IMR-90 (cell line): ENCODE measurements at regions not wholly inside any gene's neighbourhood (a gene's known extent, or its start where the extent isn't known, plus 50 kb on each side); places are given as distances from the start of the nearest gene placed in this dataset.

Experiments
- ATAC-seq: fragments of 200-7000 bp; cut with Tn5 transposase; 2 replicates; pipeline ENCODE4 v1.9.1; 2020; ENCODE audit warnings: low read depth, mild to moderate bottlenecking, moderate library complexity
- BruUV-seq: library from RNA; stranded (reverse); fragments of 400-500 nt; replicated peaks from 2 replicates; lab custom pipeline; 2021; lab: Mats Ljungman, UMichigan
- CTCF ChIA-PET: fragments of 300-600 bp; formaldehyde crosslinking; extraction: SDS; loops from one replicate; lab custom pipeline; 2021; ENCODE audit warnings: antibody characterized with exemption; lab: Yijun Ruan, JAX
- POLR2A ChIA-PET: fragments of 300-600 bp; sonication (Branson Sonifier 250); formaldehyde crosslinking; loops from one replicate; lab custom pipeline; 2022; ENCODE audit warnings: antibody characterized with exemption; ENCODE audit not compliant: unreplicated experiment; lab: Charles Lee
- DNase-seq: peaks from one replicate; pipeline ENCODE4 v3.0.0; 2013
- H2AFZ ChIP-seq: replicated peaks from 2 replicates; pipeline ENCODE3; 2013; ENCODE audit warnings: low read length, mild to moderate bottlenecking; ENCODE audit not compliant: poor library complexity
- H2AK5ac ChIP-seq: 2 replicates; pipeline ENCODE4 v1.6.1; 2013; ENCODE audit warnings: low read depth, low read length, inconsistent platforms
- H2AK9ac ChIP-seq: replicated peaks from 2 replicates; pipeline ENCODE3; 2013; ENCODE audit warnings: mild to moderate bottlenecking, low read depth, low read length, moderate library complexity; ENCODE audit not compliant: poor library complexity
- H2BK120ac ChIP-seq: 2 replicates; pipeline ENCODE4 v1.6.1; 2013; ENCODE audit warnings: low read depth, low read length, inconsistent platforms
- H2BK15ac ChIP-seq: 3 replicates; pipeline ENCODE4 v1.6.1; 2013; ENCODE audit warnings: low read depth, low read length, inconsistent platforms
- H2BK20ac ChIP-seq: 2 replicates; pipeline ENCODE4 v1.6.1; 2013; ENCODE audit warnings: low read depth, mild to moderate bottlenecking, inconsistent platforms, low read length, moderate library complexity
- H2BK5ac ChIP-seq: 2 replicates; pipeline ENCODE4 v1.6.1; 2013; ENCODE audit warnings: mild to moderate bottlenecking, low read depth, low read length, inconsistent platforms; ENCODE audit not compliant: poor library complexity, severe bottlenecking
- H3K14ac ChIP-seq: replicated peaks from 2 replicates; pipeline ENCODE4 v1.6.1; 2013; ENCODE audit warnings: low read depth, low read length, inconsistent platforms
- H3K18ac ChIP-seq: 2 replicates; pipeline ENCODE4 v1.6.1; 2013; ENCODE audit warnings: low read depth, low read length, control low read depth
- H3K23ac ChIP-seq: 2 replicates; pipeline ENCODE4 v1.6.1; 2013; ENCODE audit warnings: low read depth, low read length, inconsistent platforms
- H3K27ac ChIP-seq: 2 replicates; pipeline ENCODE4 v1.5.1; 2013; ENCODE audit warnings: mild to moderate bottlenecking, control low read depth, low read length; ENCODE audit not compliant: insufficient read depth
- H3K27me3 ChIP-seq: 2 replicates; pipeline ENCODE4 v1.6.1; 2013; ENCODE audit warnings: low read length; ENCODE audit not compliant: control insufficient read depth, insufficient read depth
- H3K36me3 ChIP-seq: 2 replicates; pipeline ENCODE4 v1.6.1; 2013; ENCODE audit warnings: low read length, mixed read lengths; ENCODE audit not compliant: control insufficient read depth, insufficient read depth
- H3K4ac ChIP-seq: 2 replicates; pipeline ENCODE4 v1.6.1; 2013; ENCODE audit warnings: low read depth, low read length, inconsistent platforms
- H3K4me1 ChIP-seq: 2 replicates; pipeline ENCODE4 v1.6.1; 2013; ENCODE audit warnings: low read length, mixed read lengths; ENCODE audit not compliant: control insufficient read depth, insufficient read depth
- H3K4me2 ChIP-seq: 2 replicates; pipeline ENCODE4 v1.6.1; 2013; ENCODE audit warnings: low read depth, mild to moderate bottlenecking, control low read depth, low read length, moderate library complexity
- H3K4me3 ChIP-seq: 2 replicates; pipeline ENCODE4 v1.5.1; 2013; ENCODE audit warnings: low read depth, mild to moderate bottlenecking, control low read depth, low read length, moderate library complexity; ENCODE audit not compliant: insufficient read depth
- H3K56ac ChIP-seq: 2 replicates; pipeline ENCODE4 v1.6.1; 2013; ENCODE audit warnings: low read length, inconsistent platforms; ENCODE audit not compliant: insufficient read depth; ENCODE audit errors: extremely low read depth
- H3K79me1 ChIP-seq, 2 experiments: 2 replicates each; pipeline ENCODE4 v1.6.1; 2013; ENCODE audit warnings: low read length in 2 of 2, inconsistent platforms in 1 of 2, low read depth in 1 of 2
- H3K9ac ChIP-seq: 2 replicates; pipeline ENCODE4 v1.6.1; 2013; ENCODE audit warnings: low read depth, low read length, control low read depth
- H3K9me1 ChIP-seq: 2 replicates; pipeline ENCODE4 v1.6.1; 2013; ENCODE audit warnings: low read length, inconsistent platforms; ENCODE audit not compliant: insufficient read depth
- H3K9me3 ChIP-seq: 2 replicates; pipeline ENCODE4 v1.6.1; 2013; ENCODE audit warnings: low read length; ENCODE audit not compliant: control insufficient read depth, insufficient read depth
- H4K20me1 ChIP-seq: 2 replicates; pipeline ENCODE4 v1.6.1; 2013; ENCODE audit warnings: low read length, inconsistent platforms; ENCODE audit not compliant: insufficient read depth
- H4K5ac ChIP-seq: 2 replicates; pipeline ENCODE4 v1.6.1; 2013; ENCODE audit warnings: mild to moderate bottlenecking, low read depth, low read length, control low read depth
- H4K8ac ChIP-seq, 2 experiments: 2 replicates each; pipeline ENCODE4 v1.6.1; 2013; ENCODE audit warnings: low read depth in 2 of 2, low read length in 2 of 2, control low read depth in 1 of 2, inconsistent platforms in 1 of 2
- H4K91ac ChIP-seq: 2 replicates; pipeline ENCODE4 v1.6.1; 2013; ENCODE audit warnings: low read depth, low read length, inconsistent platforms; ENCODE audit not compliant: insufficient read depth
- BHLHE40 ChIP-seq: fragments of 150-350 bp; IDR thresholded peaks from 2 replicates; pipeline ENCODE4 v1.6.1; 2016; ENCODE audit warnings: mild to moderate bottlenecking, low read depth, low read length
- CEBPB ChIP-seq: IDR thresholded peaks from 2 replicates; pipeline ENCODE4 v1.6.1; 2012; ENCODE audit warnings: low read depth, low read length, improper control_type of control experiment
- CHD1 ChIP-seq: IDR thresholded peaks from 2 replicates; pipeline ENCODE4 v1.6.1; 2012; ENCODE audit warnings: low read depth, low read length, improper control_type of control experiment
- CTCF ChIP-seq: conservative IDR thresholded peaks from 2 replicates; pipeline ENCODE4 v1.5.1; 2012; ENCODE audit warnings: mild to moderate bottlenecking, low read depth, low read length, improper control_type of control experiment
- FOS ChIP-seq: fragments of 150-350 bp; IDR thresholded peaks from 2 replicates; pipeline ENCODE4 v1.6.1; 2016; ENCODE audit warnings: low read depth, low read length
- MAFK ChIP-seq: IDR thresholded peaks from 2 replicates; pipeline ENCODE4 v1.6.1; 2012; ENCODE audit warnings: low read depth, low read length, improper control_type of control experiment
- MAZ ChIP-seq: IDR thresholded peaks from 2 replicates; pipeline ENCODE4 v1.6.1; 2012; ENCODE audit warnings: low read depth, mild to moderate bottlenecking, low read length, improper control_type of control experiment, moderate library complexity, borderline replicate concordance
- MXI1 ChIP-seq: IDR thresholded peaks from 2 replicates; pipeline ENCODE4 v1.6.1; 2012; ENCODE audit warnings: low read depth, mild to moderate bottlenecking, low read length, moderate library complexity, borderline replicate concordance
- NFE2L2 ChIP-seq: fragments of 150-350 bp; IDR thresholded peaks from 2 replicates; pipeline ENCODE4 v1.6.1; 2016; ENCODE audit warnings: low read depth, mild to moderate bottlenecking, low read length
- POLR2A ChIP-seq: IDR thresholded peaks from 2 replicates; pipeline ENCODE4 v1.6.1; 2012; ENCODE audit warnings: mild to moderate bottlenecking, low read depth, low read length
- RAD21 ChIP-seq: IDR thresholded peaks from 2 replicates; pipeline ENCODE4 v1.6.1; 2012; ENCODE audit warnings: low read length, improper control_type of control experiment
- RCOR1 ChIP-seq: IDR thresholded peaks from 2 replicates; pipeline ENCODE4 v1.6.1; 2012; ENCODE audit warnings: mild to moderate bottlenecking, low read length, improper control_type of control experiment; ENCODE audit not compliant: insufficient replicate concordance
- RFX5 ChIP-seq: IDR thresholded peaks from 2 replicates; pipeline ENCODE4 v1.8.0; 2012; ENCODE audit warnings: low read depth, mild to moderate bottlenecking, low read length, moderate library complexity
- WGBS, 2 experiments: methylation state at CpG; one replicate each; pipeline versions ENCODE4 v1.1.5 to v1.1.7; 2013; ENCODE audit warnings: missing lambda C conversion rate in 2 of 2; ENCODE audit not compliant: insufficient read length in 1 of 2; ENCODE audit errors: extremely low coverage in 2 of 2; 5-methylcytosine and 5-hydroxymethylcytosine counted together
- dilution Hi-C: fragments of 300-500 bp; cut with HindIII; formaldehyde crosslinking; loops from one replicate; pipeline ENCODE4 v1.14.3; 2018; ENCODE audit warnings: low sequenced_read_pairs; ENCODE audit not compliant: unreplicated experiment
- in situ Hi-C: fragments of 300-500 bp; cut with MboI; formaldehyde crosslinking; loops from 3 replicates; pipeline ENCODE4 v1.14.3; 2019; ENCODE audit warnings: low sequenced_read_pairs, inconsistent platforms, mixed read lengths
- intact Hi-C: fragments of 100-400 bp; cut with micrococcal nuclease; formaldehyde crosslinking; loops from 2 replicates; pipeline ENCODE4 v1.10.0; 2022
- TF ChIP-seq, protein P1 (sequence below): fragments of 150-350 bp; IDR thresholded peaks from 2 replicates; pipeline ENCODE4 v1.6.1; 2017; ENCODE audit warnings: mild to moderate bottlenecking, antibody characterized with exemption, low read length, low read depth
- TF ChIP-seq, protein P2 (sequence below): fragments of 150-350 bp; IDR thresholded peaks from 2 replicates; pipeline ENCODE4 v1.6.1; 2016; ENCODE audit warnings: low read depth, mild to moderate bottlenecking, low read length, moderate library complexity, borderline replicate concordance

DNA sequence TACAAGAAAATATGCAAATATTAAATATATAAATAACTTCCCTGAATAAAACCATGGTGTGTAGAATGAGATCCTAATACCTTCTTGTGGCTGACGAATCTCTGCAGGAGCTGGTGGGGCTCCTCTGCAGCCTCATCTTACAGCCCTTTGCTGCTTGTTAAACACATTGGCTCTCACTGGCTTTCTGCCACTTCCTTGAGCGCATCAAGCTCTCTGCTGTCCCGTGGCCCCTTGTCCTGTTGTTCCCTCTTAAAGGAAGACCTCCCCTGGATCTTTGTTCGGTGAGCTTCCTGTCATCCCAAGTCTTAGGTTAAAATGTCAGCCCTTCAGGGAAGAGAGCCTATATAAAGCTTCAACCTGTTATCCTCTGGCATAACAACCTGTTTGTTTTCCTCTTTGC, 519.6 kb downstream of the DOK5 start:
- Histone ChIP-seq H3K9ac (no peak overlapping the region), H4K91ac (no peak overlapping the region), H3K4ac (no peak overlapping the region), H2BK15ac (no peak overlapping the region), H3K4me1 (no peaks in the 10 kb centered on the region), H2AFZ (no peak overlapping the region), H4K20me1 (no peaks in the 10 kb centered on the region), H3K18ac (no peak overlapping the region), H3K14ac (no peak overlapping the region), H3K36me3 (no peaks in the 10 kb centered on the region), H4K8ac (no peak overlapping the region), H2AK9ac (no peak overlapping the region), H4K5ac (no peak overlapping the region), H3K27me3 (no peaks in the 10 kb centered on the region), H3K27ac (no peak overlapping the region), H3K23ac (no peak overlapping the region), H2BK20ac (no peak overlapping the region), H3K4me2 (no peak overlapping the region), H3K79me1 (no peaks in the 10 kb centered on the region), H3K56ac (no peak overlapping the region), H3K9me3 (peaks cover 6% of the 10 kb centered on the region), H2AK5ac (no peak overlapping the region), H3K4me3 (no peak overlapping the region), H3K9me1 (no peaks in the 10 kb centered on the region), H2BK120ac (no peak overlapping the region), H2BK5ac (no peak overlapping the region)
- CTCF ChIA-PET: no interaction called here
- TF ChIP-seq MAZ: no peak
- TF ChIP-seq FOS: no peak
- TF ChIP-seq RAD21: no peak
- TF ChIP-seq, protein P1, sequence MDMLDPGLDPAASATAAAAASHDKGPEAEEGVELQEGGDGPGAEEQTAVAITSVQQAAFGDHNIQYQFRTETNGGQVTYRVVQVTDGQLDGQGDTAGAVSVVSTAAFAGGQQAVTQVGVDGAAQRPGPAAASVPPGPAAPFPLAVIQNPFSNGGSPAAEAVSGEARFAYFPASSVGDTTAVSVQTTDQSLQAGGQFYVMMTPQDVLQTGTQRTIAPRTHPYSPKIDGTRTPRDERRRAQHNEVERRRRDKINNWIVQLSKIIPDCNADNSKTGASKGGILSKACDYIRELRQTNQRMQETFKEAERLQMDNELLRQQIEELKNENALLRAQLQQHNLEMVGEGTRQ: no peak
- TF ChIP-seq, protein P2, sequence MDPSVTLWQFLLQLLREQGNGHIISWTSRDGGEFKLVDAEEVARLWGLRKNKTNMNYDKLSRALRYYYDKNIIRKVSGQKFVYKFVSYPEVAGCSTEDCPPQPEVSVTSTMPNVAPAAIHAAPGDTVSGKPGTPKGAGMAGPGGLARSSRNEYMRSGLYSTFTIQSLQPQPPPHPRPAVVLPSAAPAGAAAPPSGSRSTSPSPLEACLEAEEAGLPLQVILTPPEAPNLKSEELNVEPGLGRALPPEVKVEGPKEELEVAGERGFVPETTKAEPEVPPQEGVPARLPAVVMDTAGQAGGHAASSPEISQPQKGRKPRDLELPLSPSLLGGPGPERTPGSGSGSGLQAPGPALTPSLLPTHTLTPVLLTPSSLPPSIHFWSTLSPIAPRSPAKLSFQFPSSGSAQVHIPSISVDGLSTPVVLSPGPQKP: no peak
- no peak for TF ChIP-seq RFX5
- no peak for TF ChIP-seq POLR2A
- no peak for TF ChIP-seq CEBPB
- no peak for TF ChIP-seq MAFK
- no peak for TF ChIP-seq NFE2L2
- TF ChIP-seq CTCF: no peak
- TF ChIP-seq MXI1: no peak
- TF ChIP-seq CHD1: no peak
- TF ChIP-seq BHLHE40: no peak
- TF ChIP-seq RCOR1: no peak
- DNase-seq (no peak), ATAC-seq (no peak)
- no CpG with 5 or more reads among the region's 4 CpGs for WGBS, 2 experiments
- in situ Hi-C loops: no loop called here
- no TSS peak for BruUV-seq
- dilution Hi-C loops: no loop called here
- intact Hi-C loops: no loop called here
- POLR2A ChIA-PET: no interaction called here
